NK-92 treated with Interleukin-12 subunit alpha and Interleukin-12 subunit beta, amount 100 ng/mL, for 24 hours (cell line): ENCODE measurements at regions not wholly inside any gene's neighbourhood (a gene's known extent, or its start where the extent isn't known, plus 50 kb on each side); places are given as distances from the start of the nearest gene placed in this dataset.

Experiments used
- DNase-seq: peaks from one replicate; lab custom pipeline; 2025; lab: John Stamatoyannopoulos, UW

- no peak for DNase-seq
Observed at GRCh38 chr5:74342948-74343682, 297.4 kb downstream of the ENC1 start.

- DNase-seq: no peak
Observed at GRCh38 chr5:74342182-74342581, 298.3 kb downstream of the ENC1 start.

- DNase-seq: no peak
Observed at GRCh38 chr5:74341221-74341620, 299.3 kb downstream of the ENC1 start.

GRCh38 chr5:74340476-74340875 is 300.1 kb downstream of the ENC1 start:
- no peak for DNase-seq

GRCh38 chr5:74337984-74338310 is 302.6 kb downstream of the ENC1 start:
- DNase-seq: no peak

- no peak for DNase-seq
Observed at GRCh38 chr5:74337254-74337983, 303.1 kb downstream of the ENC1 start.

GRCh38 chr5:74336297-74336696 is 304.2 kb downstream of the ENC1 start:
- DNase-seq: no peak

- no peak for DNase-seq
Observed at GRCh38 chr5:74334762-74335384, 305.7 kb downstream of the ENC1 start.

GRCh38 chr5:74334062-74334761 is 306.3 kb downstream of the ENC1 start:
- no peak for DNase-seq

GRCh38 chr5:74333430-74333829 is 307.1 kb downstream of the ENC1 start:
- DNase-seq: no peak

GRCh38 chr5:74332682-74333081 is 307.8 kb downstream of the ENC1 start:
- no peak for DNase-seq

GRCh38 chr5:74332006-74332405 is 308.5 kb downstream of the ENC1 start:
- DNase-seq: no peak

GRCh38 chr5:74328221-74328630 is 312.3 kb downstream of the ENC1 start:
- no peak for DNase-seq

GRCh38 chr5:74327339-74327685 is 313.2 kb downstream of the ENC1 start:
- DNase-seq: no peak

- DNase-seq: peak; percentile 20
Observed at GRCh38 chr5:74326571-74327338, 313.8 kb downstream of the ENC1 start.

- no peak for DNase-seq
Observed at GRCh38 chr5:74325866-74326265, 314.7 kb downstream of the ENC1 start.

GRCh38 chr5:74324556-74324955 is 316.0 kb downstream of the ENC1 start:
- no peak for DNase-seq

- no peak for DNase-seq
Observed at GRCh38 chr5:74322944-74323343, 317.6 kb downstream of the ENC1 start.

GRCh38 chr5:74322191-74322590 is 318.3 kb downstream of the ENC1 start:
- no peak for DNase-seq

GRCh38 chr5:74321326-74321725 is 319.2 kb downstream of the ENC1 start:
- no peak for DNase-seq

GRCh38 chr5:74320526-74320925 is 320.0 kb downstream of the ENC1 start:
- no peak for DNase-seq

GRCh38 chr5:74319076-74319475 is 321.5 kb downstream of the ENC1 start:
- DNase-seq: no peak
